NCI-H2196 (cell line): ENCODE measurements at regions not wholly inside any gene's neighbourhood (a gene's known extent, or its start where the extent isn't known, plus 50 kb on each side); places are given as distances from the start of the nearest gene placed in this dataset.

ENCODE experiments used
- DNase-seq: peaks from one replicate; lab custom pipeline; 2025; ENCODE audit not compliant: unreplicated experiment; lab: John Stamatoyannopoulos, UW

GRCh38 chr4:23539969-23540569 lies 349.8 kb downstream of the PPARGC1A start:
- no peak for DNase-seq

DNA sequence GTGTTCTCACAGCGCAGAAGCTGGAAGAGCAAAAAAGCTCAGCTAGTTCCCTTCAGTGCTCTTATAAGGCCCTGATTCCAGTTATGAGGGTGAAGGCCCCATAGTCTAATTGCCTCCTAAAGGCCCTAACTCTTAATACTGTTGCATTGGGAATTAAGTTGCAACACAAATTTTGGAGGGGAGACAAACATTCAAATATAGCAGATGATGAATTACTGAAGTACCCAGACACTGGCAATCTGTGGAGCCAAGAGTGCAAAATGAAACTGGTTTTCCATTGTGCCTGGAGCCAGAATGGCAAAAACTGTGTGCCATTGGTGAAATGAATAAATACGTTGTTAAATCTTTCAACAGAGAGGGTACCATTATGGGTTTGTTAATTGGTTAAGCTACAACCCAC lies 356.0 kb downstream of the PPARGC1A start:
- DNase-seq: no peak

DNA sequence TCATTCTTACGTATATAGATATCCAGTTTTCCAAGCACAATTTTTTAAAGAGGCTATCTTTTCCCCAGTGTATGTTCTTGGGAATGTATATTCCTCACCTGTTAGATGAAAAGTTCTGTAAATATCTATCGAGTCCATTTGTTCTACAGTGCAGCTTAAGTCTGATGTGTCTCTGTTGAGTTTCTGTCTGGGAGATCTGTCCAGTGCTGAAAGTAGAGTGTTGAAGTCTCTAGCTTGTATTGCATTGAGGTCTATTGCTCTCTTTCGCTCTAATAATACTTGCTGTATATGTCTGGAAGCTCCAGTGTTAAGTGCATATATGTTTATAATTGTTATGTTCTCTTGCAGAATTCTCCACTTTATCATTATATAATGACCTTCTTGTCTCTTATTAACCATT lies 373.1 kb downstream of the PPARGC1A start:
- no peak for DNase-seq

GRCh38 chr4:23504083-23504482 lies 385.8 kb downstream of the PPARGC1A start:
- DNase-seq: no peak

GRCh38 chr4:23500894-23501449 lies 388.9 kb downstream of the PPARGC1A start:
- no peak for DNase-seq

GRCh38 chr4:23485801-23486200 lies 404.0 kb downstream of the PPARGC1A start:
- no peak for DNase-seq

DNA sequence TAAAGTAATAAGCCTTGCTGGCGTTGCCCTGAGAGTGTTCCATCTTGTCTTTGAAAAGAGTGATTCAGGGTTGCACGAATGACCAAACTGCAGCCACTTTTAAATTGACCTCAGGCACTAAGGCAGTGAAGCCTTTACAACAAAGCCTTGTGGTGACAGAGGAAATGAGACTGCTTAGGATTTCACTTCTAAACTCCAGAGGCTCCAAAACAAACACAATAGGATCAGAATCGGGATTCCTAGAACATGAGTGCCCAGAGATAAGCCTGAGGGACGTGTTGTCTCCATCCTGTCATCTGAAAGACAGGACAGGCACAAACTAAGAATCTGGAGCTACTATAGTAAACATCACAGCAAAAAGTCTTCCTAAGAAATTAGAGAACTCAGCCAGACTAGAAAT lies 405.2 kb downstream of the PPARGC1A start:
- no peak for DNase-seq

GRCh38 chr4:23483320-23483960 lies 406.4 kb downstream of the PPARGC1A start:
- no peak for DNase-seq

- DNase-seq: no peak
These were observed 408.3 kb downstream of the PPARGC1A start for GRCh38 chr4:23481566-23481965.

- DNase-seq: no peak
These were observed 411.9 kb downstream of the PPARGC1A start for GRCh38 chr4:23477905-23478304.

DNA sequence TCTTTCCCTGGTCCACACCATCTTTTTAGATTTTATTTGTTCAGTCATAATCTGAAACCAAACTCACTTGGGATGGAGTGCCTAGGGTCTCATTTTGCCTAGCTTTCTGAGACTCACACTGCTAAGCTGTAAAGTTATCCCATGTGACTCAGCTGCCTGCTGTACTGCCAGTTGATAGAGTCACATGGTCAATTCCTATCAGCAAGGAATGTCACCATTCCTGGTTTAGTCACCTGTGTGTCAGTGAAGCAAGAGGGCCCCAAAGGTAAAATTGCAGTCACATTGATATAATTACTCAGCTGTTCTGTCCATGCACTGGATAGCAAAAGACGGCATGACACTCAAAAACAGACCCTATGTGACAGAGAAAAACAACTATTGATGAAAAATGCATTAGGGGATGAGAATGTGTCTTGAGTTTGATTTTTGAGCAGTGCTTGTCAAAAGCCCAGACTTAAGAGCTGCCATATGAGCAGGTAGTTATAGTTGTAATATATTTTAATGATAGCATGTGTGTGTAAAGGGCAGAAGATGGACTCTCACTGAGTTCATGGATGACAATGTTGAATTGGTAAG lies 413.2 kb downstream of the PPARGC1A start:
- DNase-seq: no peak

GRCh38 chr4:23463071-23463470 lies 426.8 kb downstream of the PPARGC1A start:
- DNase-seq: no peak

- DNase-seq: no peak
These were observed 431.8 kb downstream of the PPARGC1A start for GRCh38 chr4:23458054-23458453.

DNA sequence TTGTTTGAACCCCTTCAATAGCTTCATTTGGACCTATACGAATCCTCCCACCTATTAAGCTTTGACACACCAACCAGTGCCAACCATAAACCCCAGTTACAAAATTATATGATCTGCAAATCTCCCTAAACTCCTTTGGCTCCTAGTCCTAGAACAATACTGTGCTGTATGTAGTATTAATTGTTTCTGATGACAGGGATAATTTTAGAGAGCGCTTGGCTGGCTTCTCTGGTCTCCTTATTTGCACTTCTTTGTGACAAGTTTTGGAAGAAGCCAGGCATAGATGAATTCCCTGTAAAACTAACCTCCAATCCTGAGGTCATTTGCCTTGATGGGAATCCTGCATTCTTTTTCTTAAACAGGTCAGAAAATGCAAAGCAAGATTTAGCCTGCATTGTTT lies 433.0 kb downstream of the PPARGC1A start:
- no peak for DNase-seq

GRCh38 chr4:23455456-23456158 lies 434.2 kb downstream of the PPARGC1A start:
- DNase-seq: no peak

DNA sequence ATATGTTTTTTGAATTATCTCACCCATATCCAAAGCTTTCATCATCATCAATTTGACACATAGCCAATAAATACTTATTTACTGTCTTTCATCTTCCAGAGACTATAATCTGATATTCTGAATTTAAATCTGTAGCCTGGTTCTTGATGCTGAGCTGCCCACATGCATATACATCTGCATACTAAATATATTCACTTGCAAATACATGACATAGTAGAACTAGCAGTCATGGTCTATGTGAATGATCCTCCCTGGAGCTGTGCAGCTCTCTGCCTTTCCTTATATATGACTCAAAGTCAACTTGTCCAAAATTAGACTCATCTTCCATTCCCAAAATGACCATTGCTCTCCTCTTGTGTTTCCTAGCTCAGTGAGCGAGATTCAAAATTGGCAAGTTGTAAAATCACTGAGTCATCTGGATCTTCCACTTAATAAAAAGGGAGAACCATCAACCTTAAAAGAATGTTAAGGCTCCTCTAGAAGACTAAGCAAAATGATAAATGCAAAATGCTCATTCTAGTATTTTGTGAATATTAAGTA lies 448.2 kb downstream of the PPARGC1A start:
- no peak for DNase-seq

DNA sequence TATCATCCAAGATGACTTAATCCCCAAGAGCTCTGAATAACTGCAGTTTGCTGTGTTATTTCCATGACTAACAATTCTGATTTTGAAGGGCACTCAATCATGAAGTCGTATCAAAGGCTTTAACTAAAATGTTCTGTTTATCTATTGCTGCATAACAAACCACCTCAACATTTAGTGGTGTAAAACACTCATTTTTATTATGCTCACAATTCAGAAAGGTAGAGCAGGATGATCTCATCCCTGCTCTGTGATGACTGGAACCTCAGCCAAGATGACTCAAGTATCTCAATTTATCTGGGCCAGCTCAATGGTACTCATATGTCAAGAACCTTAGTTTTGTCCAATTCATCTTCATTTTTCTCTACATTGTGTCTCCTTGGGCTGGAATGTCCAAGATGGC lies 451.1 kb downstream of the PPARGC1A start:
- no peak for DNase-seq

- no peak for DNase-seq
These were observed 460.4 kb downstream of the PPARGC1A start for GRCh38 chr4:23429497-23429896.

GRCh38 chr4:23425570-23425969 lies 464.3 kb downstream of the PPARGC1A start:
- no peak for DNase-seq

DNA sequence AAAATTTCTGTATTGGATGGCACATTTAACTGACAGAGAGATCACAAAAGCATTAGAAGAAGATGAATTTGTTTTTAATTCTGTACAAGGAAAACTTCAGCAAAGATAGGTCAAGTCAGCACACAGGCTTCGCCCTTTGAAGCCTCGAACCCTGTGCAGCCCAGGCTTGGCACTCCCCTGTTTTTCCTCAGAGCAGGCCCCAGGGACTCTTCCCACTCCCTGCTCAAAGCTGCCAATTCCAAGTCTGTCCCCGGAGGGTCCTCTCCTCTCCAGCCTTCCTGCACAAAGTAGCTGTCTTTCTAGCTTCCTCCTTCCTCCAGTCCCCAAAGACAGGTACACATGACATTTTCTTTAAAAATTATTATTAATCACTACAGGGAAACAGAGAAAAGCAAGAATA lies 466.3 kb downstream of the PPARGC1A start:
- DNase-seq: no peak

DNA sequence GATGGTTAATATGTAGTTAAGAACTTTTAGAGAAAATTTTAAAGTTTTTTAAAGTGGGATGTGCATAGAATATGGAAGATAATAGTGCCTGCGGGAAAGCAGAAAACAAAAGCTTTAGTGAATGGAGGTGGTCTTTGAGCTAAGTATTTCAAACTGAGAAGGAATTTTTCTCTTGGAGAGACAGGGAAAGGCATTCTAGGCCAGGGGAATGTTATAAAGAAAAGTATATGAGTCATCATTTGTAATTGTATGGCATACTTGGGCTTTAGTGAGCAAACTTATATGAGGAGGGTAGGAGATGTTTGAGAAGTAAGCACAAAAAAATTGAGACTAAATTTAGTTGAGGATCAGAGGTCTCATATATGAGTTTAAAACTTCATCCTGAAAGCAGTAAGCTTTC lies 467.0 kb downstream of the PPARGC1A start:
- no peak for DNase-seq

GRCh38 chr4:23413631-23414030 lies 476.2 kb downstream of the PPARGC1A start:
- no peak for DNase-seq
